NOMO-1 treated with DMSO at 0.1 percent for 48 hours (cell line): ENCODE measurements at regions not wholly inside any gene's neighbourhood (a gene's known extent, or its start where the extent isn't known, plus 50 kb on each side); places are given as distances from the start of the nearest gene placed in this dataset.
"Not testable (repeated sequence)": the region's sequence is repeated elsewhere in the genome, so short reads cannot be mapped to it uniquely, and the experiment has no call there.

Experiments used
- DNase-seq: peaks from one replicate; lab custom pipeline; 2025; ENCODE audit not compliant: unreplicated experiment; lab: John Stamatoyannopoulos, UW

- DNase-seq: no peak
Observed at GRCh38 chr5:15344954-15345353, 155.0 kb upstream of the FBXL7 start.

GRCh38 chr5:15338546-15338945 lies 161.4 kb upstream of the FBXL7 start:
- no peak for DNase-seq

DNA sequence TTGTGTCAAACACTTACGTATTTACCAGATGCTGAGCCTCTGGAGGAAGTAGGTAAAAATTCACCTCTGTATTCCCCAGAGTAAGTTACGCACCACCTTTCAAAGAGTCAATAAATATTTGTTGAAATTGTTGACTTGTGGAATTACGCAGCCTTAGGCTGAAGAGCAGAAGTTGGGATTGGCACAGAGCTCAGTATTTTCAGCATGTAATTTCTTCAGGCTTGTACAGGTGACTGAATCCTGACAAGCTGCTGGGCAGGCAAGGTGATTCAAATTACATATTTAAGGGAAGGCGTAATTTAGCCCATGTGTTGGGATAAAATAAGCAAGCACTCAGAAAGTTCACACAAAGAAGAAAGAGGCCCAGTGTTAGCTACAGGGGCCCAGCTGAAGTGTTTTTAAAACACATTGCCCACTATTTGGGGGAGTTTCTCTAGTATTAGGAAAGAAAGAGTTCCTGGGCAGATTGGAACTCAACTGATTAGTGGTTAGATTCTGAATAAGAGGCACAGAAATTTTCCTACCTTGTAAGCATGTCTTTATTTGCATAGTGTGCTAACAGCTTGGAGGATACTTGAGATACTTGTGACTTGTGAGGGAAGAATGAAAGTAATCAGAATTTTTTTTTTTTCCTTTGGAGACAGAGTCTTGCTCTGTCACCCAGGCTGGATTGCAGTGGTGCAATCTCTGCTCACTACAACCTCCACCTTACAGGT lies 165.3 kb upstream of the FBXL7 start:
- no peak for DNase-seq

GRCh38 chr5:15333091-15333490 lies 166.9 kb upstream of the FBXL7 start:
- DNase-seq: no peak

DNA sequence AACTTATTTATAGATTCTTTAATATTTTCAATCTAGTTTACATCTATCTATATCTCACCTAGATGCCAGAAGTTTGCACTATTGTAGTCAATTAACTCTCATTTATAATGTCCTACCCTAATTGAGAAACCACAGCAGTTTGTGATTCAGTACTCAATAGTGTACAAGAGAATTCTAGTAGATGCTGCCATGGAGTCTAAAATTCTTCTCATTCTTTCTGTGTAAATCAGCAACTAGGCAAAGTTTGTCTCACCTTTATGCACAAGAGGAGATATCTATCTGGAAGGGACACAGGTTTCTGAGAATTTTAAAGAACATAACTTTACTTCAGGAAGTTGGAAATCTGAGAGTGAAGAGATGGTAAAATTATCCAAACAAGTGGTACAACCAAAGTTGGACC lies 173.0 kb upstream of the FBXL7 start:
- no peak for DNase-seq

DNA sequence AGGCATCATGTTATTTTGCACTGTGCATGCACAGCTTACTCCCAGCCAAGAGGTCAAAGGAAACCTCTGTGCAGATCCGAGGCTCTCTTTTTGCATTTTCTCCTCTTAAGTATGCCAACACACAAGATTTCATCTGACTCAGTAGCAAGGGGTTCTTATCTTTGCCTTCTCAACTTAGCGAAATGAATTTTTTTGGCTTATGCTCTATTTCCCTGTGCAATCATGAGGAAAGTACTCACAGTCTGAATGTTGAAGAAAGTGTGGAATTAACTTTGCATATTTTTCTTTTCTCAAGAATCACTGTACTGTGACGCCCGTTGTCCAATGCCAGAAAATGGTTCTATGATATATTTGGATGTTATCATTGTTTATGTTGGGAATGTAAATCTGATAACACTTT lies 173.5 kb upstream of the FBXL7 start:
- no peak for DNase-seq

GRCh38 chr5:15322421-15322820 lies 177.6 kb upstream of the FBXL7 start:
- DNase-seq: no peak

DNA sequence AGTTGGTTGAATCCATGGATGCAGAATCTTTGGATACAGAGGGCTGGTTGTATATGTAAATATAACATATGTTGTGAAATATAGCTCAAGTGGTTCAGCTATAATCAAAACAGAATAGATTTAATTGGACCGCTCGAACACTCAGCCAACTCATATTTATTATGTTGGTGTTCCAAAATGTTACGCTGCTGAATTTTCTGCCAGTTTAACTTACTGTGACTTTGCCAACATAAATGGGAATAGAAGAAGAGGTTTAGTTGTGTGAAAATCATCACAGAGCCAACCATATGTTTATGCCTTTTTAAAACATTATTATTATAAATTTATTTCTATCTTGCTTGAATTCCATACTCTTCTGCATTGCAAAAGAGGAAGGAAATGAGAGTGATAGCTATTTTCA lies 178.2 kb upstream of the FBXL7 start:
- no peak for DNase-seq

DNA sequence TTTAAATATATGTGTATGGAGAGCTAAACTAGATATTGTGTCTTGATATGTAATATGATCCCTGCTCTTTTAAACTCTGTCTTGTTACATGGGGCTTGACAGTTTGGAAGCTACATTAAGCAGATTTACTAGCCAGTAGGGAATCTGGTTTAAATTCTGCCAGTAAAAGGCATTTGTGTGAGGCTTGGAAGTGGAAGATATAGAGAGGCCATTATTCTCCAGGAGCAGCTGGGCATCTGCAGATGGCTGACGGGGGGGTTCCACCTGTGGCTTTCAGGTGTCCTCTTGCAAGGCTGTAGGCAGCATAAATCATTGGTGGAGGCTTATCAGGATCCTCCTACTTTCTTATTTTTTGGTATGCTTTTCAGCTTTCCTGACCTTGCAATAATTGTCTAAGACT lies 179.1 kb upstream of the FBXL7 start:
- DNase-seq: no peak

DNA sequence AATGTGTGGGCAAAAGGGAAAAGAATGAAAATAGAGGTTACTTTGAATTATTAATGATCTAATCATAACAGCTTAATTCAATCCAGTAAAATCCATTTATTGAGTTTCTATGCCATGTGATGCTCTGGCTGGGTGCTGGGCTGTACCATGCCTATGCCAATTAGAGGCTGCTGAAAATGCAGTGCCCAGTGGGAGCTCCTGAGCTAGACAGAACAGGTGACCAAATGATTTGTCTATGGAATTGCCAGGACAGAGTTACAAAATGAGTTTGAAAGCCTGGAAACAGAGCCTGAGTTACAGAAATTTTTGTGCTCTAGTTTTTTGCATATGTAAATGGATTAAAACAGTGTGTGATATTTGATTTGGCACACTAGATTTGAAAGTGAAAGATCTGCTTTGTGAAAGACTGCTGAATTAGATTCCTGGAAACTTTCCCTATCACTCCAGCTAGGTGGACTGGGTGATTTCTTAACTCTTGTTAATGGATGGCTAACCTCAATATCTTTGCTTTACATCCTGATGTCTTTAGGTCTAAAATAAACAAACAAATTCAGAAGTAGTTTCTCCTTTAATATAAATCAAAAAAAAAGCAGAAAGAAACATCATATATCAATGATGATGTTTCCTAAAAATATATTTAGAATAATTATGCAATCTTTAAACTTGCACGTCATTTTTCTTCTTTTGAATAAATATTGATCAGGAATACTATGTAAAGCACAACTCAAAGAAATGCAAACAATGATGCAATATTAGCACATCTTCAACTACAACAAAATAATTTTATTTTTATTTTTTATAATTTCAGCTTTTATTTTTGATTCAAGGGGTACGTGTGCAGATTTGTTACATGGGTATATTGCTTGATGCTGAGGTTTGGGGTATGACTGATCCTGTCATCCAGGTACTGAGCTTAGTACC lies 194.8 kb upstream of the FBXL7 start:
- DNase-seq: no peak

GRCh38 chr5:15304066-15304731 lies 195.8 kb upstream of the FBXL7 start:
- no peak for DNase-seq

GRCh38 chr5:15300141-15300540 lies 199.8 kb upstream of the FBXL7 start:
- DNase-seq: no peak

GRCh38 chr5:15290953-15291352 lies 209.0 kb upstream of the FBXL7 start:
- DNase-seq: no peak

- no peak for DNase-seq
Observed at GRCh38 chr5:15286650-15287049, 213.3 kb upstream of the FBXL7 start.

GRCh38 chr5:15285901-15286583 lies 213.9 kb upstream of the FBXL7 start:
- DNase-seq: no peak

DNA sequence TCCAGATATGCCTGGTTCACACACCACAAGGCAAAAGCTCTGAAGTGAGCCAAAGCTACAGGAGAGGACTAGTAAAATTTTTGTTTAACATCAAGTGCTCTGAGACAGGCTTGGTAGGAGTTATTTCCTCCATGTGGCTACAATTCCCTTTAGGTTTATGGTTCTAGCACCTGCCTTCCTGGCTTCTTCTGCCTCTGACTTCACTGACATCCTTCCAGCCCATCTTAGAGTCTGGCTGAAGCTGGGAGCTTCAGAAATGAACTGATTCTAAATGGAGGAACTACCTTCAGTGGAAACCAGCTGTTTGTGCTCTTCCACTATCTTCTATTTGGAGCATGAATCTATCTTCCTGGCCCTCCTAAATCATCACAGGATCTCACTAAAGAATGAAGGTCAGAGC lies 215.3 kb upstream of the FBXL7 start:
- no peak for DNase-seq

GRCh38 chr5:15283076-15283475 lies 216.9 kb upstream of the FBXL7 start:
- DNase-seq: no peak

GRCh38 chr5:15282611-15283010 lies 217.4 kb upstream of the FBXL7 start:
- no peak for DNase-seq

GRCh38 chr5:15271596-15271995 lies 228.4 kb upstream of the FBXL7 start:
- DNase-seq: not testable (repeated sequence)

DNA sequence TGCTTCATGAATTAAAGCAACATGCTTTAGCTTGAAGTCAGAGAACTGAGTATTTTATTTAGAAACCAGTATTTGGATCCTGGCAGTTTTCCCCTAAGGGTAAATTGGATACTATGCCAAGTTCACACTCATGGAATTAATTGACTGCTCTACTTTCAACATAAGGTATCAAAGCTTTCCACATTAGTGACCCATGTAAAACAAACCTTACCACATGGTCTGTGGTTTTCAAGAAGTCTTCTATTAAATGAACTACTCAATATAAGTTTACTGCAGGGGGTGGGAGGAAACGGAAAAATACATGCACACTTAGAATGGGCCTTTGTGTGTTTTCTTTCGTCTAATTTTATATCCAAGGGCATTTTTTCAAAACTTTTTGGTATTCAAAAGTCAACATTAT lies 232.0 kb upstream of the FBXL7 start:
- no peak for DNase-seq

DNA sequence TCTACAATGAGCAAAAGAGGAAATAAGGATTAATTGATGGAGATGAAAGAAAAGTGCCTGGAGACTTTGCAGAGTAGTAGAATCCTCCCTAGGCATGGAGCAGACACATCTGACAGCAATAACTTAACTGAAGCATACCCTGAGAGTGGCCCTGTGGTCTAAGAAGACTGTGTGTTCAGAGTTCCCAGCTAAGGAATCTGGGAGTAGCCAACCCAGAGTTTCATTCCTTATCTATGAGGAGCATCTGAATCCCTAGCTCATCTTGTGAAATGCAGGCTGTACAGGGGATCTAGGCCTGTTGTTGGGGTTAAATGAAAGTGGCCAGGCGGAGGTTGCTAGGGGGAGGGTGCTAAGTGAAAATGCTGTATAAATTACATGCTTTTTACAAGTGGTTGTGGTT lies 233.1 kb upstream of the FBXL7 start:
- DNase-seq: no peak
